Kidney (tissue), 13 donors: ENCODE measurements at regions not wholly inside any gene's neighbourhood (a gene's known extent, or its start where the extent isn't known, plus 50 kb on each side); places are given as distances from the start of the nearest gene placed in this dataset.
"Not testable (repeated sequence)": the region's sequence is repeated elsewhere in the genome, so short reads cannot be mapped to it uniquely, and the experiment has no call there.

ENCODE experiments used
- DNase-seq, 5 donors: peaks; one replicate each; pipeline ENCODE4 v3.0.0-alpha.2; 2013 to 2020
- FAIRE-seq: peaks from 2 replicates; lab custom pipeline; 2012; peaks lifted over from hg19 to GRCh38; lab: Jason Lieb, UNC
- H3K27ac ChIP-seq, 2 donors: one replicate each; pipeline ENCODE4 v1.7.0; 2013; ENCODE audit warnings: low read depth in 2 of 2, low read length in 2 of 2, inconsistent platforms in 1 of 2
- H3K27me3 ChIP-seq: one replicate; pipeline ENCODE4 v1.7.1; 2013; ENCODE audit warnings: low read length, inconsistent platforms; ENCODE audit not compliant: control insufficient read depth, insufficient read depth
- H3K36me3 ChIP-seq, 3 donors: one replicate each; pipeline versions ENCODE4 v1.7.0 to v1.7.1; 2013; ENCODE audit warnings: low read length in 3 of 3, control low read depth in 1 of 3, inconsistent platforms in 1 of 3; ENCODE audit not compliant: insufficient read depth in 3 of 3, control insufficient read depth in 2 of 3
- H3K4me1 ChIP-seq, 3 donors: one replicate each; pipeline versions ENCODE4 v1.7.0 to v1.7.1; 2013; ENCODE audit warnings: low read length in 3 of 3, inconsistent platforms in 1 of 3, low read depth in 1 of 3; ENCODE audit not compliant: control insufficient read depth in 2 of 3, insufficient read depth in 2 of 3
- H3K4me3 ChIP-seq, 3 donors: one replicate each; pipeline versions ENCODE4 v1.7.0 to v1.8.1; 2013; ENCODE audit warnings: low read length in 3 of 3, control low read depth in 1 of 3, inconsistent platforms in 1 of 3
- H3K9ac ChIP-seq, 3 donors: one replicate each; pipeline versions ENCODE4 v1.7.0 to v1.7.1; 2013; ENCODE audit warnings: low read length in 3 of 3, control low read depth in 1 of 3, inconsistent platforms in 1 of 3
- H3K9me3 ChIP-seq, 3 donors: one replicate each; pipeline versions ENCODE4 v1.7.0 to v1.7.1; 2013; ENCODE audit warnings: low read length in 3 of 3, control low read depth in 1 of 3, inconsistent platforms in 1 of 3; ENCODE audit not compliant: control insufficient read depth in 2 of 3, insufficient read depth in 1 of 3
- CTCF ChIP-seq: IDR thresholded peaks from 3 replicates; pipeline ENCODE4 v1.5.1; 2012; ENCODE audit warnings: mild to moderate bottlenecking, moderate library complexity, borderline replicate concordance; ENCODE audit not compliant: insufficient read depth; ENCODE audit errors: extremely low read depth
- intact Hi-C: fragments of 100-400 bp; cut with DNase I; formaldehyde crosslinking; loops from one replicate; pipeline ENCODE4 v1.11.1; 2022
- donor health status: control.
- donor health status: control.
- donor health status: control.
- donor health status: control.
- donor health status: control.
- donor health status: DM: yes; HTN: yes; CAD: no.
- donor health status: Normal renal cell carcinoma (clear cell type).

- Histone ChIP-seq H3K9me3 (no peaks in the 10 kb centered on the region), H3K27ac (no peak overlapping the region), H3K9ac (no peak overlapping the region), H3K4me1 (no peaks in the 10 kb centered on the region), H3K4me3 (no peak overlapping the region), H3K36me3 (no peaks in the 10 kb centered on the region), H3K27me3 (no peaks in the 10 kb centered on the region)
- intact Hi-C loops, result no loop called here
- DNase-seq (peak in 4 of 5 donors; percentile 54 to 86 (median 82)), FAIRE-seq (no peak)
- TF ChIP-seq CTCF, result peak; percentile 56
These were observed 831.8 kb downstream of the TAF11L14 start for GRCh38 chr5:18465833-18466681.

DNA sequence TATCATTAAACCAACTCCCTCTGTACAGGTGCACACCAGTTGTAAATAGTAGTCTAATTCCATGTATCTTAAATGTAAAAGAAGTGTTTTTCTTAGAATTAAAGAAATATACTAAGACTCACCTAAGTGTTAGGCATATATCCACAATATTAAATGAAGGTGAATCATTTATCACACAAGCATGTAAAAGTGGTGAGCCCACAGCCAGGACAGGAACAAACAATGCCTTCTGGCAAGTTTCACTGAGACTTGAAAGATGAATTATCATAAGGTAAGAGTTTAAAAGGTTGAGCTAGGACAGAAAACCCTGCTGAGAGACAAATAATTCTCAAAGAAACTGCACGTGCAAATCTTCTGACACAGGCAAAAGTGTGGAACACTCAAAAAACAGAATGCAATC is 832.5 kb downstream of the TAF11L14 start:
- DNase-seq, result no peak
- intact Hi-C loops, result no loop called here
- no peaks in the 10 kb centered on the region for H3K36me3 ChIP-seq
- no peak for FAIRE-seq
- TF ChIP-seq CTCF, result no peak
- no peak overlapping the region for H3K9ac ChIP-seq
- H3K9me3 ChIP-seq, result no peaks in the 10 kb centered on the region
- no peaks in the 10 kb centered on the region for H3K27me3 ChIP-seq
- H3K4me1 ChIP-seq, result no peaks in the 10 kb centered on the region
- H3K27ac ChIP-seq, result no peak overlapping the region
- H3K4me3 ChIP-seq, result no peak overlapping the region

- H3K4me3 ChIP-seq, H3K4me1 ChIP-seq, DNase-seq, intact Hi-C loops, H3K27me3 ChIP-seq, H3K36me3 ChIP-seq, H3K9me3 ChIP-seq, H3K9ac ChIP-seq, FAIRE-seq, H3K27ac ChIP-seq: not testable (repeated sequence)
These were observed 837.5 kb downstream of the TAF11L14 start for GRCh38 chr5:18471791-18472190.

GRCh38 chr5:18483451-18483850 is 849.2 kb downstream of the TAF11L14 start:
- intact Hi-C loops, result no loop called here
- H3K9ac ChIP-seq, result no peak overlapping the region
- no peak overlapping the region for H3K4me3 ChIP-seq
- no peaks in the 10 kb centered on the region for H3K4me1 ChIP-seq
- no peak for FAIRE-seq
- H3K27me3 ChIP-seq, result no peaks in the 10 kb centered on the region
- H3K36me3 ChIP-seq, result no peaks in the 10 kb centered on the region
- DNase-seq, result no peak
- H3K9me3 ChIP-seq, result no peaks in the 10 kb centered on the region
- no peak for TF ChIP-seq CTCF
- H3K27ac ChIP-seq, result no peak overlapping the region
